ENCODE measurements at regions not wholly inside any gene's neighbourhood (a gene's known extent, or its start where the extent isn't known, plus 50 kb on each side); places are given as distances from the start of the nearest gene placed in this dataset.
"Not testable (repeated sequence)": the region's sequence is repeated elsewhere in the genome, so short reads cannot be mapped to it uniquely, and the experiment has no call there.

- DNase-seq (ENCODE audit: low spot score), result no peak
Observed at GRCh38 chr5:42989190-42989589, 50.9 kb downstream of the ANXA2R start.

- DNase-seq (ENCODE audit: low spot score), result no peak
Observed at GRCh38 chr5:42988568-42988967, 51.6 kb downstream of the ANXA2R start.

GRCh38 chr5:42985129-42986037 lies 54.7 kb downstream of the ANXA2R start:
- no peak for DNase-seq (ENCODE audit: low spot score)

GRCh38 chr5:42984307-42984706 lies 55.8 kb downstream of the ANXA2R start:
- DNase-seq (ENCODE audit: low spot score), result no peak

- DNase-seq (ENCODE audit: low spot score), result no peak
Observed at GRCh38 chr5:42982107-42982622, 58.0 kb downstream of the ANXA2R start.

GRCh38 chr5:42981417-42982106 lies 58.6 kb downstream of the ANXA2R start:
- not testable (repeated sequence) for DNase-seq (ENCODE audit: low spot score)

GRCh38 chr5:42981015-42981414 lies 59.1 kb downstream of the ANXA2R start:
- DNase-seq (ENCODE audit: low spot score), result not testable (repeated sequence)

- not testable (repeated sequence) for DNase-seq (ENCODE audit: low spot score)
Observed at GRCh38 chr5:42980391-42980790, 59.7 kb downstream of the ANXA2R start.

- not testable (repeated sequence) for DNase-seq (ENCODE audit: low spot score)
Observed at GRCh38 chr5:42979242-42979641, 60.9 kb downstream of the ANXA2R start.

- DNase-seq (ENCODE audit: low spot score), result no peak
Observed at GRCh38 chr5:42974536-42974935, 65.6 kb downstream of the ANXA2R start.

GRCh38 chr5:42970636-42971559 lies 69.2 kb downstream of the ANXA2R start:
- DNase-seq (ENCODE audit: low spot score), result no peak

GRCh38 chr5:42965934-42966333 lies 74.2 kb downstream of the ANXA2R start:
- no peak for DNase-seq (ENCODE audit: low spot score)

- DNase-seq (ENCODE audit: low spot score), result no peak
Observed at GRCh38 chr5:42963412-42963811, 76.7 kb downstream of the ANXA2R start.

- DNase-seq (ENCODE audit: low spot score), result no peak
Observed at GRCh38 chr5:42962124-42962523, 78.0 kb downstream of the ANXA2R start.

GRCh38 chr5:42960506-42960905 lies 79.6 kb downstream of the ANXA2R start:
- no peak for DNase-seq (ENCODE audit: low spot score)

GRCh38 chr5:42956551-42956950 lies 83.6 kb downstream of the ANXA2R start:
- DNase-seq (ENCODE audit: low spot score), result no peak

GRCh38 chr5:42953041-42953440 lies 87.1 kb downstream of the ANXA2R start:
- no peak for DNase-seq (ENCODE audit: low spot score)

- DNase-seq (ENCODE audit: low spot score), result no peak
Observed at GRCh38 chr5:42952578-42952974, 87.5 kb downstream of the ANXA2R start.

- DNase-seq (ENCODE audit: low spot score), result no peak
Observed at GRCh38 chr5:42951293-42951840, 88.8 kb downstream of the ANXA2R start.

- no peak for DNase-seq (ENCODE audit: low spot score)
Observed at GRCh38 chr5:42950456-42951292, 89.4 kb downstream of the ANXA2R start.

- no peak for DNase-seq (ENCODE audit: low spot score)
Observed at GRCh38 chr5:42950116-42950455, 90.0 kb downstream of the ANXA2R start.

Data from NAMALWA (cell line).